GM12874 (cell line): ENCODE measurements at regions not wholly inside any gene's neighbourhood (a gene's known extent, or its start where the extent isn't known, plus 50 kb on each side); places are given as distances from the start of the nearest gene placed in this dataset.

Experiments used
- CTCF ChIP-seq: IDR thresholded peaks from 2 replicates; pipeline ENCODE4 v1.5.1; 2011; ENCODE audit warnings: low read depth, mild to moderate bottlenecking, control low read depth, low read length, moderate library complexity; ENCODE audit not compliant: insufficient read depth

GRCh38 chr6:43915208-43915869, 145.3 kb downstream of the VEGFA start:
- TF ChIP-seq CTCF = no peak

- no peak for TF ChIP-seq CTCF
These were observed 144.5 kb downstream of the VEGFA start for GRCh38 chr6:43914272-43915147.

- TF ChIP-seq CTCF = no peak
These were observed 143.6 kb downstream of the VEGFA start for GRCh38 chr6:43913375-43914271.

GRCh38 chr6:43912598-43913371, 142.8 kb downstream of the VEGFA start:
- no peak for TF ChIP-seq CTCF

- TF ChIP-seq CTCF = no peak
These were observed 142.1 kb downstream of the VEGFA start for GRCh38 chr6:43912116-43912577.

GRCh38 chr6:43911354-43912115, 141.5 kb downstream of the VEGFA start:
- no peak for TF ChIP-seq CTCF
